Vagina (tissue), 2 donors: ENCODE measurements at regions not wholly inside any gene's neighbourhood (a gene's known extent, or its start where the extent isn't known, plus 50 kb on each side); places are given as distances from the start of the nearest gene placed in this dataset.

Experiments
- DNase-seq, 2 donors: peaks; one replicate each; pipeline ENCODE4 v3.0.0-alpha.2; 2017; ENCODE audit errors: extremely low spot score in 2 of 2
- H3K27ac ChIP-seq: fragments of 200-600 bp; sonication (generic); one replicate; pipeline ENCODE4 v1.5.1; 2019
- H3K27me3 ChIP-seq: fragments of 200-600 bp; sonication (generic); one replicate; pipeline ENCODE4 v1.5.1; 2019
- H3K36me3 ChIP-seq, 2 donors: fragments of 200-600 bp; sonication (generic); one replicate each; pipeline ENCODE4 v1.5.1; 2017 to 2019
- H3K4me1 ChIP-seq: fragments of 200-600 bp; sonication (generic); one replicate; pipeline ENCODE4 v1.5.1; 2019
- H3K4me3 ChIP-seq, 2 donors: fragments of 200-600 bp; sonication (generic); 1 replicate in 1 of 2; 2 replicates in 1 of 2; pipeline ENCODE4 v1.5.1; 2016 to 2019
- H3K9me3 ChIP-seq: fragments of 200-600 bp; sonication (generic); one replicate; pipeline ENCODE4 v1.5.1; 2019
- CTCF ChIP-seq, 3 experiments: fragments of 450-650 bp in 2 of 3; fragments of 200-600 bp in 1 of 3; sonication (generic) in 1 of 3; IDR thresholded peaks; one replicate each; pipeline ENCODE4 v1.5.1; 2017 to 2019; ENCODE audit warnings: antibody characterized with exemption in 3 of 3, mild to moderate bottlenecking in 2 of 3, moderate library complexity in 2 of 3
- POLR2A ChIP-seq, 2 donors: fragments of 450-650 bp; IDR thresholded peaks; one replicate each; pipeline ENCODE4 v1.6.1; 2017; ENCODE audit warnings: antibody characterized with exemption in 2 of 2, mild to moderate bottlenecking in 2 of 2, moderate library complexity in 2 of 2
- POLR2AphosphoS5 ChIP-seq, 2 donors: sonication (generic); formaldehyde crosslinking; IDR thresholded peaks; one replicate each; pipeline ENCODE4 v1.9.0; 2017; ENCODE audit warnings: antibody characterized with exemption in 2 of 2, mild to moderate bottlenecking in 2 of 2, low read depth in 1 of 2; ENCODE audit not compliant: insufficient read depth in 1 of 2
- intact Hi-C: fragments of 100-400 bp; cut with DNase I; formaldehyde crosslinking; loops from one replicate; pipeline ENCODE4 v1.15.1; 2023

DNA sequence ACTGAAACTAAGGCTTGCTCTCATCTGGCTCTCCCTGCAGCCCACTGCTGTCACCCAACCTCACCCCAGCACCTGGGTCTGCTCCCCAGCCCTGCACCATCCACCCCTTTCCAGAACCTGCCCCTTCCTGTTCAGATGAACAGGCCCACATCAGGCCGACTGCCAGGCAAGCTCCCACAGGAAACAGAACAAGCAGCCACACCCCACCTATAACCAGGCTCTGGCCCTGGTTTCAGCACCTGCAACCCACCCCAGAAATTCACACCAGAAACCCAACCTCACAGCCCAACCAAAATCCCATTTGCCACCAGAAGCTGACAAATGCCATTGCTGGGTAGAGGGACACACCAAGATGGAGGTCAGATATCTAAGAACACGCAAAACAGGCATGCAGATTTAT lies 159.2 kb upstream of the ID2 start:
- no peak for DNase-seq
- TF ChIP-seq POLR2A (IDR thresholded peaks at IDR 0.05) = no peak
- no peak for TF ChIP-seq POLR2AphosphoS5 (IDR thresholded peaks at IDR 0.05; ENCODE audit: insufficient read depth in 1 of 2, low read depth in 1 of 2)
- TF ChIP-seq CTCF (IDR thresholded peaks at IDR 0.05) = no peak
- H3K27ac ChIP-seq = no peak overlapping the region
- no peaks in the 10 kb centered on the region for H3K36me3 ChIP-seq
- H3K4me3 ChIP-seq = no peak overlapping the region
- peaks cover 25% of the 10 kb centered on the region for H3K4me1 ChIP-seq
- H3K27me3 ChIP-seq = no peaks in the 10 kb centered on the region
- intact Hi-C loops = no loop called here
- no peaks in the 10 kb centered on the region for H3K9me3 ChIP-seq

DNA sequence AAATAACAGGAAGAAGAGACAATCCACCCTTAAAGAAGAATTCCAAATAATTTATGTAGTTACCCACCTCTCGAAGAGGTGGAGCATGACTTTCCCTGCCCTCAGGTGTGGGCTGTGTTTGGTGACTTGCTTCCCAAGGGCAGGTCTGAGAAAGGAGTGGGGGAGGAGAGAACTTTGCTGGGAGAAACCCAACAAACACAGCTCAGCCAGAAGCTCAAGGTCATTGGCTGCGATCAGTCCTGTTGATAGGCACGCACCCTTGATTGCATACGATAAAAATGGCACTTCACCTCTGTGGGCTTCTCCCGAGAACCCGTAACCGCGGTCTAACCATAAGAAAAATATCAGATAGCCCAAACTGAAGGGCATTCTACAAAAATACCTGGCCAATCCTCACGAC lies 157.5 kb upstream of the ID2 start:
- intact Hi-C loops = no loop called here
- H3K4me1 ChIP-seq = peaks cover 25% of the 10 kb centered on the region

DNA sequence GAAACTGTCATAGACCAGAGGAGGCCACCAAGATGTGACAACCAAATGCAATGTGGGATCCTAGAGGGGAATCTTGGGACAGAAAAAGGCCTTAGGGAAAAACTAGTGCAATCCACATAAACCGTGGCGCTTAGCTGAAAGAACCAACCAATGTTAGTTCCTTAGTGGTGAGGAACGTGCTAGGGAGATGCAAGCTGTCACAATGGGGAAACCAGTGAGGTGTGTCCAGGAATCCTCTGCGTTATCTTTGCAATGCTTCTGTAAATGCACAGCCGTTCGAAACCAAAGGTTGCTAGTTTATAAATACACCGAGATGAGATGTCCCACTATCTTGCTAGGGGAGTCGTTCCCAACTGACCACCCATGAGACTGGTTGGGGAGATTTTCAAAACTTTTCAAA lies 157.0 kb upstream of the ID2 start:
- H3K27me3 ChIP-seq = no peaks in the 10 kb centered on the region
- H3K36me3 ChIP-seq = no peaks in the 10 kb centered on the region
- no peak for DNase-seq
- TF ChIP-seq CTCF (IDR thresholded peaks at IDR 0.05) (no peak), POLR2AphosphoS5 (IDR thresholded peaks at IDR 0.05; ENCODE audit: insufficient read depth in 1 of 2, low read depth in 1 of 2) (no peak), POLR2A (IDR thresholded peaks at IDR 0.05) (no peak)
- H3K4me1 ChIP-seq = peaks cover 25% of the 10 kb centered on the region
- no peak overlapping the region for H3K4me3 ChIP-seq
- H3K9me3 ChIP-seq = no peaks in the 10 kb centered on the region
- no peak overlapping the region for H3K27ac ChIP-seq
- intact Hi-C loops = no loop called here

More for the DNA sequence above, 157.5 kb upstream of the ID2 start:
- Histone ChIP-seq H3K4me3 (no peak overlapping the region), H3K27ac (no peak overlapping the region), H3K9me3 (no peaks in the 10 kb centered on the region), H3K36me3 (no peaks in the 10 kb centered on the region), H3K27me3 (no peaks in the 10 kb centered on the region)
- no peak for TF ChIP-seq POLR2AphosphoS5 (IDR thresholded peaks at IDR 0.05; ENCODE audit: insufficient read depth in 1 of 2, low read depth in 1 of 2)
- no peak for DNase-seq

DNA sequence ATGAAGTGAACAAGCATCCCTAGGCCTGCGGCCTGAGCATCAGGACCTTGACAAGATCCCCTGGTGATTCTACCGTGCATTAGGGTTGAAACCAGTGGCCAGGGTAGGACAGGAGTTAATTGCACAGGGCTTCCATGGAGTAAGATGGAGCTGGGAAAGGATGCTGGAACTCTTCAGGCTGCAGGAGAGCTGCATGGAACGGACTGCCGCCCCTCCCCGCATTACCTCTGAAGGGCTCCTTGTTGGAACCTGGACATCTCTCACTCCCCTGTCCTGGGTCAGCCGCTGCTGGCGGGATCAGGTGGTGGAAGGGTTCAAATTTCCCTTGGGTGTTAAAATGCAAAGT lies 156.6 kb upstream of the ID2 start:
- no peak overlapping the region for H3K27ac ChIP-seq

GRCh38 chr2:8525582-8526402 lies 156.1 kb upstream of the ID2 start:
- Histone ChIP-seq H3K9me3 (no peaks in the 10 kb centered on the region), H3K36me3 (no peaks in the 10 kb centered on the region), H3K4me1 (peaks cover 25% of the 10 kb centered on the region), H3K27ac (no peak overlapping the region), H3K4me3 (no peak overlapping the region), H3K27me3 (no peaks in the 10 kb centered on the region)
- intact Hi-C loops = no loop called here
- DNase-seq = no peak
- TF ChIP-seq POLR2A (IDR thresholded peaks at IDR 0.05) (no peak), POLR2AphosphoS5 (IDR thresholded peaks at IDR 0.05; ENCODE audit: insufficient read depth in 1 of 2, low read depth in 1 of 2) (no peak), CTCF (IDR thresholded peaks at IDR 0.05) (no peak)

More for the DNA sequence above, 156.6 kb upstream of the ID2 start:
- Histone ChIP-seq H3K27me3 (no peaks in the 10 kb centered on the region), H3K9me3 (no peaks in the 10 kb centered on the region), H3K36me3 (no peaks in the 10 kb centered on the region), H3K4me1 (peaks cover 25% of the 10 kb centered on the region), H3K4me3 (no peak overlapping the region)
- DNase-seq = no peak
- no peak for TF ChIP-seq CTCF (IDR thresholded peaks at IDR 0.05)
- TF ChIP-seq POLR2A (IDR thresholded peaks at IDR 0.05) = no peak
- TF ChIP-seq POLR2AphosphoS5 (IDR thresholded peaks at IDR 0.05; ENCODE audit: insufficient read depth in 1 of 2, low read depth in 1 of 2) = no peak
- intact Hi-C loops = no loop called here
